Vagina (tissue), 2 donors: ENCODE measurements at regions not wholly inside any gene's neighbourhood (a gene's known extent, or its start where the extent isn't known, plus 50 kb on each side); places are given as distances from the start of the nearest gene placed in this dataset.

Experiments
- DNase-seq, 2 donors: peaks; one replicate each; pipeline ENCODE4 v3.0.0-alpha.2; 2017; ENCODE audit errors: extremely low spot score in 2 of 2
- H3K27ac ChIP-seq: fragments of 200-600 bp; sonication (generic); one replicate; pipeline ENCODE4 v1.5.1; 2019
- H3K27me3 ChIP-seq: fragments of 200-600 bp; sonication (generic); one replicate; pipeline ENCODE4 v1.5.1; 2019
- H3K36me3 ChIP-seq, 2 donors: fragments of 200-600 bp; sonication (generic); one replicate each; pipeline ENCODE4 v1.5.1; 2017 to 2019
- H3K4me1 ChIP-seq: fragments of 200-600 bp; sonication (generic); one replicate; pipeline ENCODE4 v1.5.1; 2019
- H3K4me3 ChIP-seq, 2 donors: fragments of 200-600 bp; sonication (generic); 1 replicate in 1 of 2; 2 replicates in 1 of 2; pipeline ENCODE4 v1.5.1; 2016 to 2019
- H3K9me3 ChIP-seq: fragments of 200-600 bp; sonication (generic); one replicate; pipeline ENCODE4 v1.5.1; 2019
- POLR2A ChIP-seq, 2 donors: fragments of 450-650 bp; IDR thresholded peaks; one replicate each; pipeline ENCODE4 v1.6.1; 2017; ENCODE audit warnings: antibody characterized with exemption in 2 of 2, mild to moderate bottlenecking in 2 of 2, moderate library complexity in 2 of 2
- POLR2AphosphoS5 ChIP-seq, 2 donors: sonication (generic); formaldehyde crosslinking; IDR thresholded peaks; one replicate each; pipeline ENCODE4 v1.9.0; 2017; ENCODE audit warnings: antibody characterized with exemption in 2 of 2, mild to moderate bottlenecking in 2 of 2, low read depth in 1 of 2; ENCODE audit not compliant: insufficient read depth in 1 of 2
- intact Hi-C: fragments of 100-400 bp; cut with DNase I; formaldehyde crosslinking; loops from one replicate; pipeline ENCODE4 v1.15.1; 2023
- TF ChIP-seq, protein P1 (sequence below), 3 experiments: fragments of 450-650 bp in 2 of 3; fragments of 200-600 bp in 1 of 3; sonication (generic) in 1 of 3; IDR thresholded peaks; one replicate each; pipeline ENCODE4 v1.5.1; 2017 to 2019; ENCODE audit warnings: antibody characterized with exemption in 3 of 3, mild to moderate bottlenecking in 2 of 3, moderate library complexity in 2 of 3

DNA sequence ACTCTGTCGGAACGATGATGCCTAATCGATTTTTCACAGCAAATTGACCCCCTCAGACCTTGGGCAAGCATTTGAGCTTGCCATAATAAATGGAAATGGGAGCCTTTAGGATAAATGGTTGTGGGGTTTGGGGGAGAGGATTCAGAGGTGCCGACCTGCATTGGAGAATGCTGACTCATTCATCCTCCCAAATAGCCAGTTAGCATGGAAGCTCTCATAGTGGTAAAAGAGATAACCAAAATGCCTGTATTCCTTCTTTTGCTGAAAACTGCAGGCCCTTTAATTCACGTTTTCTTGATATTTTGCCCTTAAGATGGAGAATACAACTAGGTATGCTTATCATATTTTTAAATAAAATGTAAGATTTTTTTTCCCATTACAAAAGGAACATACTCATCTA, 392.6 kb upstream of the DEPDC1 start:
- no peaks in the 10 kb centered on the region for H3K27me3 ChIP-seq
- intact Hi-C loops: no loop called here
- no peaks in the 10 kb centered on the region for H3K9me3 ChIP-seq
- no peak overlapping the region for H3K27ac ChIP-seq
- H3K4me3 ChIP-seq: no peak overlapping the region
- no peaks in the 10 kb centered on the region for H3K4me1 ChIP-seq
- TF ChIP-seq POLR2AphosphoS5 (IDR thresholded peaks at IDR 0.05; ENCODE audit: insufficient read depth in 1 of 2, low read depth in 1 of 2) (no peak), POLR2A (IDR thresholded peaks at IDR 0.05) (no peak)
- TF ChIP-seq, protein P1, sequence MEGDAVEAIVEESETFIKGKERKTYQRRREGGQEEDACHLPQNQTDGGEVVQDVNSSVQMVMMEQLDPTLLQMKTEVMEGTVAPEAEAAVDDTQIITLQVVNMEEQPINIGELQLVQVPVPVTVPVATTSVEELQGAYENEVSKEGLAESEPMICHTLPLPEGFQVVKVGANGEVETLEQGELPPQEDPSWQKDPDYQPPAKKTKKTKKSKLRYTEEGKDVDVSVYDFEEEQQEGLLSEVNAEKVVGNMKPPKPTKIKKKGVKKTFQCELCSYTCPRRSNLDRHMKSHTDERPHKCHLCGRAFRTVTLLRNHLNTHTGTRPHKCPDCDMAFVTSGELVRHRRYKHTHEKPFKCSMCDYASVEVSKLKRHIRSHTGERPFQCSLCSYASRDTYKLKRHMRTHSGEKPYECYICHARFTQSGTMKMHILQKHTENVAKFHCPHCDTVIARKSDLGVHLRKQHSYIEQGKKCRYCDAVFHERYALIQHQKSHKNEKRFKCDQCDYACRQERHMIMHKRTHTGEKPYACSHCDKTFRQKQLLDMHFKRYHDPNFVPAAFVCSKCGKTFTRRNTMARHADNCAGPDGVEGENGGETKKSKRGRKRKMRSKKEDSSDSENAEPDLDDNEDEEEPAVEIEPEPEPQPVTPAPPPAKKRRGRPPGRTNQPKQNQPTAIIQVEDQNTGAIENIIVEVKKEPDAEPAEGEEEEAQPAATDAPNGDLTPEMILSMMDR (IDR thresholded peaks at IDR 0.05): no peak
- no peaks in the 10 kb centered on the region for H3K36me3 ChIP-seq
- DNase-seq: no peak

DNA sequence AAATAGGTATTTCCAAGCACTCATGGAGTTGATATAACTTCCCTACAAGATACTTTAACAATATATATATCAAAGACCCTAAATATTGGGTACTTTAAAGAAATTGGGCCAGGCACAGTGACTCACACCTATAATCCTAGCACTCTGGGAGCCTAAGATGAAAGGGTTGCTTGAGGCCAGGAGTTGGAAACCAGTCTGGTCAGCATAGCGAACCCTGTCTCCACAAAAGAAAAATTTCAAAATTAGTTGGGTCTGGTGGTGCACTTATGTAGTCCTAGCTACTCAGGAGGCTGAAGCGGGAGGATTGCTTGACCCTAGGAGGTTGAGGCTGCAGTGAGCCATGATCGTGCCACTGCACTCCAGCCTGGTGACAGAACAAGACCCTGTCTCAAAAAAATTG, 393.9 kb upstream of the DEPDC1 start:
- intact Hi-C loops: no loop called here
- TF ChIP-seq POLR2AphosphoS5 (IDR thresholded peaks at IDR 0.05; ENCODE audit: insufficient read depth in 1 of 2, low read depth in 1 of 2) (no peak), POLR2A (IDR thresholded peaks at IDR 0.05) (no peak)
- TF ChIP-seq, protein P1 (IDR thresholded peaks at IDR 0.05): no peak
- Histone ChIP-seq H3K27ac (no peak overlapping the region), H3K36me3 (no peaks in the 10 kb centered on the region), H3K4me1 (no peaks in the 10 kb centered on the region), H3K9me3 (no peaks in the 10 kb centered on the region), H3K27me3 (no peaks in the 10 kb centered on the region), H3K4me3 (no peak overlapping the region)
- no peak for DNase-seq

DNA sequence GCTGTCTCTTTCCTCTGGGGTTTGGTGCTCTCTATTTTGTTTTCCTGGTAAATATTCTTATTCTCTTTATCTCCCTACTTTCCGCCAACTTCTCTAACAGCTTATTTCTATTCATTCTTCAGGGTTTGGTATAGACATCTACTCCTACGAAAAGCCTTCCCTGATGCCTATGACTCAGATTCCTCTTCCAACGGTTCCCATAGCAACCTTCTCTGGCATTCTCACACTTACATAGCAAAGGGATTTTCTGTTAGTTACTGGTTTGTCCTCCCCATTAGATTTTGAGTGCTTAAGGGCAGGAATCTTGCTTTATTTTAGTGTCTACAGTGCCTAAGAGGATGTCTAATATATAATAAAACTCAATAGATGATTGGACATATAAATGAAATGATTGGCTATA, 407.6 kb upstream of the DEPDC1 start:
- Histone ChIP-seq H3K27ac (no peak overlapping the region), H3K9me3 (no peaks in the 10 kb centered on the region), H3K27me3 (no peaks in the 10 kb centered on the region), H3K36me3 (no peaks in the 10 kb centered on the region), H3K4me1 (no peaks in the 10 kb centered on the region), H3K4me3 (no peak overlapping the region)
- intact Hi-C loops: no loop called here
- TF ChIP-seq POLR2A (IDR thresholded peaks at IDR 0.05) (no peak), POLR2AphosphoS5 (IDR thresholded peaks at IDR 0.05; ENCODE audit: insufficient read depth in 1 of 2, low read depth in 1 of 2) (no peak)
- TF ChIP-seq, protein P1 (IDR thresholded peaks at IDR 0.05): no peak
- DNase-seq: no peak

DNA sequence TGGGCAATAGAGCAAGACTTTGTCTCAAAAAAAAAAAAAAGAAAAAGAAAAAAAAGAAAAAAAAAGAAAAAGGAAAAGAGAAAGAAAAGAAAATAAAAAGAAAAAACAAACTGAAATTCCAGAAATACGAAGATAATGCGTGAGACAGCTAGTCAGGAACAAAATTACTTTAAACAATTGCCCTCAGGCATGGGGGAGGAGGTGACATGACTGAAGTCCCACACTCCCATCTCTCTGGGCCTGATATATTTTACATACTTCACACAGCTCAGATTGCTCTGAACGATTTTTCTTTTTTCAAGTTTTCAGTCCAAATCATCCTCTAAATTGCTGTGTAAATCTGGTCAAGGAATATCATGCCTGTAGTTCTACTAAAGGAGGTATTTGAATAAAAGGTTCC, 409.5 kb upstream of the DEPDC1 start:
- H3K4me1 ChIP-seq: no peaks in the 10 kb centered on the region
- no peaks in the 10 kb centered on the region for H3K9me3 ChIP-seq
- DNase-seq: no peak
- intact Hi-C loops: no loop called here
- H3K27me3 ChIP-seq: no peaks in the 10 kb centered on the region
- no peak overlapping the region for H3K4me3 ChIP-seq
- no peak overlapping the region for H3K27ac ChIP-seq
- TF ChIP-seq, protein P1 (IDR thresholded peaks at IDR 0.05): no peak
- no peak for TF ChIP-seq POLR2AphosphoS5 (IDR thresholded peaks at IDR 0.05; ENCODE audit: insufficient read depth in 1 of 2, low read depth in 1 of 2)
- TF ChIP-seq POLR2A (IDR thresholded peaks at IDR 0.05): no peak
- H3K36me3 ChIP-seq: no peaks in the 10 kb centered on the region

DNA sequence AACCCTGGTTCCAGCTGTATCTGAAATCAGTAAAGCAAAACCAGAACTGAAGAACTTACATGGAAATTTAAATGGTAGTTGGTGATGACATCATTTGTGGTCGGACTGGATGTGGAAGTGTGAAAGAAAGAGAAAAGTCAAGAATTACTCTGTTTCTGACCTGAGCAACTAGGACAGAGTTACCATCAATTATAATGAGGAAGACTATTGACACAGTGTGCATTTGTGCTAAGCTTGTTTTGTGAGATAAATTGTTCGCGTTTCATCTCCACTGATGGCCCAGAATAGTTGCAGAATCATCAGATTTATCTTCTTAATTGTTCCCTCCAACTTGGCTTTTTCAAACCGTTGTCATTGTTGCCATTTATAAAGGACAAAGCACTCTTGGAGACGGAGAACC, 410.6 kb upstream of the DEPDC1 start:
- DNase-seq: no peak
- TF ChIP-seq POLR2AphosphoS5 (IDR thresholded peaks at IDR 0.05; ENCODE audit: insufficient read depth in 1 of 2, low read depth in 1 of 2) (no peak), POLR2A (IDR thresholded peaks at IDR 0.05) (no peak)
- TF ChIP-seq, protein P1 (IDR thresholded peaks at IDR 0.05): no peak
- H3K4me3 ChIP-seq: no peak overlapping the region
- intact Hi-C loops: no loop called here
- H3K9me3 ChIP-seq: no peaks in the 10 kb centered on the region
- H3K4me1 ChIP-seq: no peaks in the 10 kb centered on the region
- H3K36me3 ChIP-seq: no peaks in the 10 kb centered on the region
- no peaks in the 10 kb centered on the region for H3K27me3 ChIP-seq
- H3K27ac ChIP-seq: no peak overlapping the region
